B cell (primary cell): ENCODE measurements at regions not wholly inside any gene's neighbourhood (a gene's known extent, or its start where the extent isn't known, plus 50 kb on each side); places are given as distances from the start of the nearest gene placed in this dataset.

ENCODE experiments used
- ATAC-seq: fragments of 200-7000 bp; cut with Tn5 transposase; one replicate; pipeline ENCODE4 v1.10.0; 2021; ENCODE audit warnings: low read depth, mild to moderate bottlenecking, moderate number of reproducible peaks, moderate library complexity
- CTCF ChIA-PET: fragments of 350-600 bp; sonication (Branson Sonifier 250); formaldehyde crosslinking; loops from one replicate; lab custom pipeline; 2021; ENCODE audit warnings: antibody characterized with exemption, inconsistent platforms; lab: Charles Lee
- POLR2A ChIA-PET: fragments of 350-600 bp; sonication (Branson Sonifier 250); formaldehyde crosslinking; loops from one replicate; lab custom pipeline; 2021; ENCODE audit warnings: antibody characterized with exemption; lab: Charles Lee
- DNase-seq: peaks from one replicate; pipeline ENCODE4 v3.0.0; 2013
- H2AFZ ChIP-seq: 2 replicates; pipeline ENCODE4 v1.6.1; 2012; ENCODE audit warnings: mild to moderate bottlenecking, low read depth, low read length; ENCODE audit not compliant: insufficient read depth, poor library complexity, severe bottlenecking
- H3K27ac ChIP-seq, 2 donors: 1 replicate in 1 of 2; 2 replicates in 1 of 2; pipeline ENCODE4 v1.5.1; 2012 to 2013; ENCODE audit warnings: low read length in 2 of 2, mild to moderate bottlenecking in 2 of 2, moderate library complexity in 1 of 2
- H3K27me3 ChIP-seq, 4 experiments: fragments of 200-600 bp in 1 of 4; sonication (generic) in 1 of 4; replicated peaks in 1 of 4; 1 replicate in 2 of 4; 2 replicates in 2 of 4; pipeline versions ENCODE4 v1.6.1 to v1.7.0; 2013 to 2016; ENCODE audit warnings: low read length in 3 of 4, mild to moderate bottlenecking in 2 of 4, mixed read lengths in 1 of 4, moderate library complexity in 1 of 4; ENCODE audit not compliant: insufficient read depth in 4 of 4, control insufficient read depth in 3 of 4; ENCODE audit errors: control extremely low read depth in 1 of 4
- H3K36me3 ChIP-seq, 2 experiments: replicated peaks in 1 of 2; 1 replicate in 1 of 2; 2 replicates in 1 of 2; pipeline versions ENCODE4 v1.6.1 to v1.7.1; 2013; ENCODE audit warnings: low read length in 1 of 2; ENCODE audit not compliant: insufficient read depth in 2 of 2, control insufficient read depth in 1 of 2; ENCODE audit errors: control extremely low read depth in 1 of 2, extremely low read depth in 1 of 2
- H3K4me1 ChIP-seq, 2 donors: fragments of 200-600 bp in 1 of 2; sonication (generic) in 1 of 2; 1 replicate in 1 of 2; 2 replicates in 1 of 2; pipeline versions ENCODE4 v1.5.1 to v1.6.1; 2013 to 2017; ENCODE audit warnings: low read length in 2 of 2; ENCODE audit not compliant: control insufficient read depth in 2 of 2, insufficient read depth in 2 of 2
- H3K4me2 ChIP-seq: replicated peaks from 2 replicates; pipeline ENCODE3; 2012; ENCODE audit warnings: mild to moderate bottlenecking, low read depth, low read length; ENCODE audit not compliant: poor library complexity, severe bottlenecking
- H3K4me3 ChIP-seq, 5 experiments: fragments of 200-600 bp in 1 of 5; sonication (generic) in 1 of 5; 1 replicate in 3 of 5; 2 replicates in 2 of 5; pipeline versions ENCODE4 v1.5.1 to v1.7.0; 2011 to 2016; ENCODE audit warnings: low read length in 4 of 5, mild to moderate bottlenecking in 4 of 5, low read depth in 2 of 5, control low read depth in 1 of 5, moderate library complexity in 1 of 5; ENCODE audit not compliant: insufficient read depth in 1 of 5; ENCODE audit errors: control extremely low read depth in 1 of 5, extremely low read depth in 1 of 5
- H3K79me2 ChIP-seq: fragments of 200-600 bp; sonication (generic); one replicate; pipeline ENCODE4 v1.6.0; 2016; ENCODE audit warnings: low read length; ENCODE audit not compliant: control insufficient read depth, insufficient read depth
- H3K9ac ChIP-seq: fragments of 200-600 bp; sonication (generic); 2 replicates; pipeline ENCODE4 v1.6.1; 2017; ENCODE audit warnings: mild to moderate bottlenecking, low read length, moderate library complexity
- H3K9me3 ChIP-seq, 3 donors: one replicate each; pipeline versions ENCODE4 v1.6.1 to v1.7.1; 2013; ENCODE audit warnings: low read length in 2 of 3; ENCODE audit not compliant: control insufficient read depth in 2 of 3, insufficient read depth in 1 of 3; ENCODE audit errors: control extremely low read depth in 1 of 3
- H4K20me1 ChIP-seq: 2 replicates; pipeline ENCODE4 v1.6.0; 2012; ENCODE audit warnings: mild to moderate bottlenecking, low read length; ENCODE audit not compliant: insufficient read depth, control insufficient read depth, poor library complexity, severe bottlenecking
- H3K27ac Mint-ChIP-seq: one replicate; pipeline ENCODE4 v1.8.0; 2021; ENCODE audit warnings: mixed read lengths
- H3K27me3 Mint-ChIP-seq: one replicate; pipeline ENCODE4 v1.8.0; 2021; ENCODE audit warnings: mixed read lengths
- H3K4me1 Mint-ChIP-seq: one replicate; pipeline ENCODE4 v1.8.0; 2021; ENCODE audit warnings: mixed read lengths
- H3K4me3 Mint-ChIP-seq: one replicate; pipeline ENCODE4 v1.8.0; 2021; ENCODE audit warnings: mixed read lengths
- H3K9me3 Mint-ChIP-seq: one replicate; pipeline ENCODE4 v1.8.0; 2022; ENCODE audit warnings: mixed read lengths; ENCODE audit not compliant: insufficient read depth
- EZH2 ChIP-seq: IDR thresholded peaks from 2 replicates; pipeline ENCODE4 v1.6.1; 2012; ENCODE audit warnings: borderline replicate concordance, low read depth, mild to moderate bottlenecking, moderate library complexity, low read length; ENCODE audit not compliant: insufficient read depth, poor library complexity, severe bottlenecking
- WGBS: methylation state at CpG from one replicate; pipeline ENCODE4 v1.1.5; 2013; ENCODE audit warnings: missing lambda C conversion rate; ENCODE audit not compliant: insufficient coverage; 5-methylcytosine and 5-hydroxymethylcytosine counted together
- intact Hi-C: fragments of 100-400 bp; cut with micrococcal nuclease; formaldehyde crosslinking; loops from one replicate; pipeline ENCODE4 v1.10.0; 2022
- TF ChIP-seq, protein P1 (sequence below): fragments of 200-600 bp; IDR thresholded peaks from one replicate; pipeline ENCODE4 v1.8.0; 2022; ENCODE audit warnings: antibody characterized with exemption, mild to moderate bottlenecking

DNA sequence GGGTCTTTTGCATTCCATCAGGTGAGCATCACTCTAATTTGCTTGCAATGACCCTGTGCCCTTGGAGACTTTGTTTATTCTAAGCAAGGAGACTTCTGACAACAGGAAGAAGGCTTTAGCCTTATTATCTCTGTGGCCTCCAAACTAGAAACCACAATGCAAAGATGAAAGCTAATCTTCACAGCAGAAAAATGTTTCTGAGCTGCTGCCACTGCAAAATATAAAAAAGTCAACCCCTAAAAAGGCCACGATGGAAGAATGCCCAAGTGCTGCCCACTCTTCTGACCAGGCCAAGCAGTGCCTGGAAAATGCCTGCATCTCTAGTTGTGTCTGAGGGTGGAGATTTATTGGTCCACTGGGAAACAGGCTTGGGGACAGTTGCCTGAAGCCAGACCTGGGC lies 299.9 kb downstream of the C7orf25 start:
- Histone ChIP-seq H2AFZ (no peak overlapping the region), H3K27me3 (no peaks in the 10 kb centered on the region), H3K27ac (no peak overlapping the region), H3K4me3 (no peak overlapping the region), H3K36me3 (no peaks in the 10 kb centered on the region), H3K9me3 (no peaks in the 10 kb centered on the region), H4K20me1 (no peaks in the 10 kb centered on the region), H3K79me2 (no peaks in the 10 kb centered on the region), H3K9ac (no peak overlapping the region), H3K4me1 (no peaks in the 10 kb centered on the region), H3K4me2 (no peak overlapping the region)
- Mint-ChIP-seq H3K27ac (no peak overlapping the region), H3K4me1 (no peaks in the 10 kb centered on the region), H3K27me3 (peaks cover 4% of the 10 kb centered on the region), H3K4me3 (no peak overlapping the region), H3K9me3 (no peaks in the 10 kb centered on the region)
- ChIA-PET CTCF (no interaction called here), POLR2A (no interaction called here)
- no peak for TF ChIP-seq EZH2
- TF ChIP-seq, protein P1, sequence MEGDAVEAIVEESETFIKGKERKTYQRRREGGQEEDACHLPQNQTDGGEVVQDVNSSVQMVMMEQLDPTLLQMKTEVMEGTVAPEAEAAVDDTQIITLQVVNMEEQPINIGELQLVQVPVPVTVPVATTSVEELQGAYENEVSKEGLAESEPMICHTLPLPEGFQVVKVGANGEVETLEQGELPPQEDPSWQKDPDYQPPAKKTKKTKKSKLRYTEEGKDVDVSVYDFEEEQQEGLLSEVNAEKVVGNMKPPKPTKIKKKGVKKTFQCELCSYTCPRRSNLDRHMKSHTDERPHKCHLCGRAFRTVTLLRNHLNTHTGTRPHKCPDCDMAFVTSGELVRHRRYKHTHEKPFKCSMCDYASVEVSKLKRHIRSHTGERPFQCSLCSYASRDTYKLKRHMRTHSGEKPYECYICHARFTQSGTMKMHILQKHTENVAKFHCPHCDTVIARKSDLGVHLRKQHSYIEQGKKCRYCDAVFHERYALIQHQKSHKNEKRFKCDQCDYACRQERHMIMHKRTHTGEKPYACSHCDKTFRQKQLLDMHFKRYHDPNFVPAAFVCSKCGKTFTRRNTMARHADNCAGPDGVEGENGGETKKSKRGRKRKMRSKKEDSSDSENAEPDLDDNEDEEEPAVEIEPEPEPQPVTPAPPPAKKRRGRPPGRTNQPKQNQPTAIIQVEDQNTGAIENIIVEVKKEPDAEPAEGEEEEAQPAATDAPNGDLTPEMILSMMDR: no peak
- no peak for ATAC-seq
- 100% methylated on average over 1 of the region's 1 CpG for WGBS
- DNase-seq: no peak
- intact Hi-C loops: no loop called here

DNA sequence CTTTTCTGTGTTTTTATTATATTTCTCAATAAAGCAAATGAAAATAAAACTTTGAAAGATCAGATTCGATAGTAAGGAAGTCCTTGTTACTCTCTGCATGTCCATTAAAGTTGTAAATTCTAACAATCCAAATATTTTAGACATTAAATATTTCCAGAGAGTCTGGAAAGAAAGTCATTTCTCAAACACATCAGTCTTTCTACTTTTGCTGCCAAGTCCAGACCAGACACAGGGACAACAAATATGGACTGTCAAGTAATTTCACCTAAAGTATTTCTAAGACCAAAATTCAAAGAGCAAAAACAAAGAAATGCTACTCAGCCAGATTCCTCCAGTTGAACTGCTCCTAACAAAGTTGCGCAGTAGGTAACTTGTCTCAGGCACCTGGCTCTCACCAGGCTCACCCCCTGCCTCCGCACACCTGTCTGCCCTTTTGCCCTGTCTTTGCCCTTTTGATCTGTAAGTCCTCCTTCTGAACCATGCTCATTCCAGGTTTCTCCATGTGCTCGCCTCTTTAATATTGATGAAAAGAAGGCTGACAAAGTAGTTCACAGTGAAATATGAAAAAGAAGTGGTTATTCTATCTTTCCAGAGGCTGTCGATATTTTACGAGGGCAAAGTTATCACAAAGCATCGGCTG lies 300.5 kb downstream of the C7orf25 start:
- no peaks in the 10 kb centered on the region for H3K79me2 ChIP-seq
- Mint-ChIP-seq H3K27me3 (peaks cover 4% of the 10 kb centered on the region), H3K4me3 (no peak overlapping the region), H3K4me1 (no peaks in the 10 kb centered on the region), H3K9me3 (no peaks in the 10 kb centered on the region), H3K27ac (no peak overlapping the region)
- H3K9me3 ChIP-seq: no peaks in the 10 kb centered on the region
- H3K36me3 ChIP-seq: no peaks in the 10 kb centered on the region
- TF ChIP-seq EZH2: no peak
- TF ChIP-seq, protein P1: no peak
- H3K4me2 ChIP-seq: no peak overlapping the region
- no peak overlapping the region for H2AFZ ChIP-seq
- no peak overlapping the region for H3K27ac ChIP-seq
- intact Hi-C loops: no loop called here
- no peaks in the 10 kb centered on the region for H3K4me1 ChIP-seq
- ATAC-seq: no peak
- no peak for DNase-seq
- CTCF ChIA-PET: no interaction called here
- no peak overlapping the region for H3K9ac ChIP-seq
- no peaks in the 10 kb centered on the region for H3K27me3 ChIP-seq
- 97% methylated on average over 6 of the region's 7 CpGs for WGBS
- H3K4me3 ChIP-seq: no peak overlapping the region
- POLR2A ChIA-PET: no interaction called here
- no peaks in the 10 kb centered on the region for H4K20me1 ChIP-seq
